ENCODE measurements at regions not wholly inside any gene's neighbourhood (a gene's known extent, or its start where the extent isn't known, plus 50 kb on each side); places are given as distances from the start of the nearest gene placed in this dataset.
A peak's percentile ranks its signal among the peaks of the same experiment; 100 is the strongest.
"Not testable (repeated sequence)": the region's sequence is repeated elsewhere in the genome, so short reads cannot be mapped to it uniquely, and the experiment has no call there.

DNA sequence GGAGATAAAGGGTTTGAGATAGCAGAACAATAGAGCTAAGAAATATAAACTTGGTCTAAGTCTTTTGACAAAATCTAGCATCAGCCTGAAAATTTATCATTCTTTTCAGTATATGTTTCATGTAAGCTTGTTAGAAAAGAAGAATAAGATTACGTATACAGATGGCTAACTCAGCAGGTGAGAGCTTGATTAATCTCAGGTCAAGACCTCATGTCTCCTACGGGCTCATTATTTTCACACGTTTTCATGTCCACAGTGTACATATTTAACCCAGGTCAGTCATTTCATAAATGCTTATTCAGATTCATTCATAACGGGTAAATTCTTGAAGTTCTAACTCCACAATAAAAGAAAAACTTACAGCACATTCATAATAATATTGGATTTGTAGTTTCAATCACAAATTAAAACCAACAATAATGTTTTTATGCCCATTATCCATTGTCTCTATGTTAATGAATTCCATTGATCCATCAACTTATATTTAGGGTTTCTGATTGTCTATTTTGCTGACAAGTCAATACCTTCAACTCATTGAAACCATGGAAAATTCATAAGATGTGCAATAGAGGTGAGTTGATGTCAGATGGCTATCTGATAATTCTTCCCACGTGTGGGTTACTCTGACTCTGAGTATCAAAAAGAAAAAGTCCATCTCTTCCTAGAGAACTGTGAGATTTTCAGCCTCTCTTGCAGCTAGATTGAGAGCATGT lies 102.6 kb downstream of the CASP12 start:
- 56 to 100% (median 80%) methylated on average over 1 to 5 of the region's 5 CpGs for WGBS, 10 experiments

DNA sequence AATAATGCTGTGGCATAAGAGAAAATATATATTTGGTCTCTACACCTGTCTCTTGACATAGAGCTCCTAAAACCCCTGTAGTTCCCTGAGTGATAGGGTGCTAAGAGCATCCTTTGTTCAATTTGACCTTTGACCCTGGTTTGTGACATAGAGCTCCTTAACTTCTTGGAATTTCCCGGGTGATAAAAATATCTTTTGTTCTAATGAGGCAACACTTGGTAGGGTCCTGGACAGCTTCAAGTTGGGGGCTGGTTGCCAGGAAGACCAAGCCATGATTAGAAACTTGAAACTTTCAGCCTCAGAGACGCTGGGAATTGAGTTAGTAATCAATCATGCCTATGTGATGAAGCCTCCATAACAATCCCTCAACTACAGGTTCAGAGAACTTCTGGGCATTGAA lies 105.4 kb downstream of the CASP12 start:
- no peak for ATAC-seq (replicated peaks in 6 of 8)
- H3K4me1 ChIP-seq (replicated peaks in 1 of 2), result no peaks in the 10 kb centered on the region
- no peak overlapping the region for H3K4me3 ChIP-seq
- no peak overlapping the region for H3K27ac ChIP-seq
- in situ Hi-C loops (cut with MboI; ENCODE audit: low pct_unique_long_range_greater_than_20kb in 2 of 9, low sequenced_read_pairs in 9 of 9, unreplicated experiment in 9 of 9), result no loop called here
- 0 to 70% (median 55%) methylated on average over 1 to 2 of the region's 2 CpGs; no CpG with 5 or more reads in 6 of the 10 experiments for WGBS, 10 experiments

More for the DNA sequence above, 102.6 kb downstream of the CASP12 start:
- H3K4me1 ChIP-seq (replicated peaks in 1 of 2), result no peaks in the 10 kb centered on the region
- H3K27ac ChIP-seq, result no peak overlapping the region
- H3K4me3 ChIP-seq, result no peak overlapping the region
- ATAC-seq (replicated peaks in 6 of 8), result no peak
- in situ Hi-C loops (cut with MboI; ENCODE audit: low pct_unique_long_range_greater_than_20kb in 2 of 9, low sequenced_read_pairs in 9 of 9, unreplicated experiment in 9 of 9), result no loop called here

DNA sequence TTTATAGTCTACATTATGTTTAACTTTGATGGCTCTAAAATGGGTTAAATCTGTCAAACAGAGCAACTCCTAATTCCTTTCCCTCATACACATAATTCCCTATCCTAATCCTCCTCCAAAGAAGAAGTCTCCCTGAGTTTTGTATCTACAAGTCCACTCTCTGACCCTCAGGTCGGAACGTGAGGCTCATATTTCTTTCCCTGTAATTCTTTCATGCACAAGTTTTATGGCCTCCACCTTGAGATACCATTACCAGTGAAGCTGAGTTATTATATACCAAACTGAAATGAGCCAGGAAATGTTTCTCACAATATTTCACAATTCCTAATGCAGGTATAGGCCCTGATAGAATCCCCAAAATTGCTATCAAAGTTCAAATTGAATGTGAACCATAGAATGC lies 106.4 kb downstream of the CASP12 start:
- in situ Hi-C loops (cut with MboI; ENCODE audit: low pct_unique_long_range_greater_than_20kb in 2 of 9, low sequenced_read_pairs in 9 of 9, unreplicated experiment in 9 of 9), result no loop called here
- Histone ChIP-seq H3K4me3 (no peak overlapping the region), H3K27ac (no peak overlapping the region), H3K4me1 (replicated peaks in 1 of 2) (no peaks in the 10 kb centered on the region)
- 80 to 100% (median 94%) methylated on average over 1 to 2 of the region's 2 CpGs; no CpG with 5 or more reads in 1 of the 10 experiments for WGBS, 10 experiments
- ATAC-seq (replicated peaks in 6 of 8), result no peak

DNA sequence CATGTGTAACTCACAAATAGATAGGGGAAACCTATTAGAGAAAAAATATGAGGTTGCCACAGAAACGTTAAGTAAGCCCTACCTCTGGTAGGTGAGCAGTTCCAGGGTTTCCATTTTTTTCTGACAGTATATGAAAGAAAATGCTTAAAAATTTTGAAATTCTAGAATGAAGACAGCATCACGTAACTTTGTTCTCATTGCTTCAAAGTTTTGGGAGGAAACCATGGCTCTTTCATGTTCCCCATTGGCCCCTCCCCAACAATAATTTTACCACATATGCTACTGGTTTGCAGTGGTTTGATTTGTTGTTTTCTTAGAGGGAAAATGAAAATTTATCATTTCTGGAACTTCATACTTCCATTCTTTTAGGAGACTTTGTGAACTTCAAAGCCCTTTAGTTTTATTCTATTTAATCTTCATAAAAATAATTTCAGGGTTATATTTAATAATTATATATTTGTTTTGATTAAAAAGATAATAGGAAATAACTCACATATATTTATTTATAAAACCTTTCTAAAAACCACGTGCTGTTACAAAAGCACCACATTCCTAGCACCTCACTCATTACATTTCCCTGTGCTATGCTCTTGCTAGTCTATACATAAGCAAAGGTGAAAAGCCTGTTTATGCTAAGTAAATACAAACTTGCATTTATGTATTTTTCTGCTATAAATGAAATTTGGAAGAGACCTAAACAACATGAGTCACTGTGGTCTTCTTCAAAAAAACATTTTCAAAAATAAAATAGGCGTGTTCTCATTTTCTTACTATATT lies 113.4 kb downstream of the CASP12 start:
- no peak for ATAC-seq (replicated peaks in 6 of 8)
- Histone ChIP-seq H3K4me1 (replicated peaks in 1 of 2) (no peaks in the 10 kb centered on the region), H3K27ac (no peak overlapping the region), H3K4me3 (no peak overlapping the region)
- in situ Hi-C loops (cut with MboI; ENCODE audit: low pct_unique_long_range_greater_than_20kb in 2 of 9, low sequenced_read_pairs in 9 of 9, unreplicated experiment in 9 of 9), result no loop called here
- WGBS, 10 experiments, result 60 to 90% (median 74%) methylated on average over 2 to 4 of the region's 4 CpGs

DNA sequence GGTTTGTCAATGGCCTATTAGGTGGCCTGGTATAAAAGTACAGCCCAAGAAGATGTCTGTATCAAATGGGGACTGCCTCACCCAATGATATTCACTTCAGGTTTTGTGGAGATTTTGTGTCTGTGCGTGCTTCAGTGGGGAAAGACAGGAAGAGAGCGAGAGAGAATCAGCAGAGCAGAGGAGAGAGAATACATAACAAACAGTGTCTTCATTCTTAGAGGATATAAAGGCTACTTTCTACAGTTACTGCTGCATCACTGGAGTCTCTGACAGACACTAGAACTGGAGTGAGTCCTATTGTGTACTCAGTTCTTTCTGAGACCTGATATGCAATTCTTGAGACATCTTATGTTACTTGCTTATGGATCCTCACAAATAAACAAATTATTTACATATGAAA lies 115.0 kb downstream of the CASP12 start:
- in situ Hi-C loops (cut with MboI; ENCODE audit: low pct_unique_long_range_greater_than_20kb in 2 of 9, low sequenced_read_pairs in 9 of 9, unreplicated experiment in 9 of 9), result no loop called here
- no peaks in the 10 kb centered on the region for H3K4me1 ChIP-seq (replicated peaks in 1 of 2)
- 77 to 100% (median 93%) methylated on average over 1 to 2 of the region's 2 CpGs; no CpG with 5 or more reads in 3 of the 10 experiments for WGBS, 10 experiments
- no peak for ATAC-seq (replicated peaks in 6 of 8)
- H3K27ac ChIP-seq, result no peak overlapping the region
- H3K4me3 ChIP-seq, result no peak overlapping the region

DNA sequence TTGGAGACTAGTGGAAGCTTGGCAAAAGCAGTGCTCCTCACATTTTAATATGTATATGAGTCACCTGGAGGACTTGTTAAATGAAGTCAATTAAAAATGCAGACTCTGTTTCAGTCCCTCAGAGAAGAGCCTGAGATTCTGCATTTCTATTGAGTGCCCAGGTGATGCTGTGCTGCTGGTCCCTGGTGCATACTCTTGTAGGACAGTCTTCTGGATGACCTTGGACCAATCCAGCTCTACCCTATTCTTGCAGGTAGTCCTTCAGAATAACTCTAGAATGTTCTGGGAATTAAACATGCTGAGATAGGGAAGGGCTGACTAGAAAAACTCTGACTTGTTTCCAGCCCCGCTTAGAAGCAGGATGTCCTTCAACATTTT lies 115.9 kb downstream of the CASP12 start:
- H3K27ac ChIP-seq, result no peak overlapping the region
- in situ Hi-C loops (cut with MboI; ENCODE audit: low pct_unique_long_range_greater_than_20kb in 2 of 9, low sequenced_read_pairs in 9 of 9, unreplicated experiment in 9 of 9), result no loop called here
- H3K4me1 ChIP-seq (replicated peaks in 1 of 2), result no peaks in the 10 kb centered on the region
- no peak for ATAC-seq (replicated peaks in 6 of 8)
- H3K4me3 ChIP-seq, result no peak overlapping the region
- 89 to 100% (median 100%) methylated on average over 1 of the region's 1 CpG; no CpG with 5 or more reads in 6 of the 10 experiments for WGBS, 10 experiments

DNA sequence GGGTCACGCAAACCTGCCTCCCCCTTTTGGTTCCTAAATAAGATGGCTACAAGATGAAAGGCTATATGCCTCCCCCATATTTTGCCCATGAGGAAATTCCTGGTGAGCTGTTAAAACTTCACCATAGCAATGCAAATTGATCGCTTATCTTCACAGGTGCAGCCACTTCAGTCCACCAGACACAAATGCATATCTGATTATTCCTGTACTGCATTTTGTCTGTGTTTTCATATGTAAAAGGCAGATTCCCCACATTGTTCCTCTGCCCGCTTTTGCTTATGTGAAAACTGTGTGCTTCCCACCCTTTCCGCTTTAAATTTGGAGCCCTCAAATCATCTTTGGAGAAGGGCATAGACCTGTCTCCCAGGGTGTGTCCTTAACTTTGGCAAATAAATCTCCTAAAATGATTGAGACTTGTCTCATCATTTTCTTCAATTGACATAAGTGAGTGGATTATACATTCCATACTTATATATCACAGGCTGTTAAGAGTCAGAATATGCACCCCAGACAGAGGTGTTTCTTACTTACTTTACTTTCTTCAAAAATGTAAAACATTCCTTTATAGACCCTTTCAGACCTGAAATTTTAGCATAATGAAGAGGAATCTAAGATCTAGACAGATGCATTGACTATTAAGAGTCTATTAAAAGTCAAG lies 116.4 kb downstream of the CASP12 start:
- in situ Hi-C loops (cut with MboI; ENCODE audit: low pct_unique_long_range_greater_than_20kb in 2 of 9, low sequenced_read_pairs in 9 of 9, unreplicated experiment in 9 of 9), result no loop called here
- 58 to 100% (median 88%) methylated on average over 1 to 4 of the region's 4 CpGs; no CpG with 5 or more reads in 2 of the 10 experiments for WGBS, 10 experiments
- Histone ChIP-seq H3K27ac (no peak overlapping the region), H3K4me3 (no peak overlapping the region), H3K4me1 (replicated peaks in 1 of 2) (no peaks in the 10 kb centered on the region)
- ATAC-seq (replicated peaks in 6 of 8), result peak in 1 of 8 experiments; percentile 43

DNA sequence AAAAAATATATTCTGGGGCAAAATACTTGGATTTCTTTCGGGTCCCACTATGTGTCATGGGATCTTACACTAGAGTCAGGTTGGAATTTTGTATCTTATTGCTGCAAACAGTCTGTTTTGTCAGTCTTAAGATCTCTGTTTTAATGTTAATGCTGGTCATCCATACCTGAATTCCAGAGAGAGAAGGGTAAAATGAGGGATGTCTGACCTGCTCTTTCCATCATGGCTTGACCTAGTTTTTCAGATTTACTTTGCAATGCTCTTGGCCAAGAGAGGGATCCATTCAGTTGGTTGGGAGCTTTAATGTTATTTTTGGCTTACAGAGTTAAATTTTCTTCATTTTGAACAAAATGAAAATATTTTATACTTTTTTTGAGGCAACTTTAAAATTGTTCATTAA lies 117.2 kb downstream of the CASP12 start:
- 0 to 80% (median 47%) methylated on average over 1 of the region's 1 CpG; no CpG with 5 or more reads in 2 of the 10 experiments for WGBS, 10 experiments
- no peaks in the 10 kb centered on the region for H3K4me1 ChIP-seq (replicated peaks in 1 of 2)
- in situ Hi-C loops (cut with MboI; ENCODE audit: low pct_unique_long_range_greater_than_20kb in 2 of 9, low sequenced_read_pairs in 9 of 9, unreplicated experiment in 9 of 9), result no loop called here
- H3K4me3 ChIP-seq, result no peak overlapping the region
- ATAC-seq (replicated peaks in 6 of 8), result no peak
- H3K27ac ChIP-seq, result no peak overlapping the region

DNA sequence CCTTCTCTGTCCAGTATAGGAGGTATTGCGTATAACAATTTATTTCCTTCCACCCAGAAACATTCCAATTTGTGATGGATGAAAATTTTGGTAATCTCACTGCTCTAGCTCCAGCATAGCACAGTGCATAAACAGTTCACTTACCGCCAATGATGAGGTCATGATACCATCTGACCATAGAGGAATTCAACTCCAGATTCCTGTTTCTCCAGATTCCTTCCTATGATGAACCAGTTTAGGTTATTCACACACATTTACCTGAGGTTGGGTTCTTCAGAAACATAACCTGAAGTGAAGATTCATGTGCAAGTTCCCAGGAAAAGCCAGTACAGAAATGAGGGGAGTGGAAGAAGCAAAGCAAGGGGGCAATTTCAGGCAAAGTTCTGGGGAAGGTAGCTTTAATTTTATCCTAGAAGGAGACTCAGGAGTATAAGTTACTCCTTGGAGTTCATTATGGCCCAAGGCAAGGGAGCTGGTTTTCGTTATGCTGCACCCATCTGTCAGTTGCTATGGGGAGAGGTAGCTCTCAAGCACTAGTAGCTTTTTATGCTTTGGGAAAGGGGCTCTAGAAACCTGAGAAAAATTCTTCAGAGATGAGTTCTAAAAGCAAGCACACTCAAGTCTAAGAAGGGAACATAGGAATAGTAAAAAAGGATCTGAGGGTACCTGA lies 121.6 kb downstream of the CASP12 start:
- 60 to 100% (median 87%) methylated on average over 1 to 3 of the region's 3 CpGs; no CpG with 5 or more reads in 1 of the 10 experiments for WGBS, 10 experiments
- no peak for ATAC-seq (replicated peaks in 6 of 8)
- H3K4me1 ChIP-seq (replicated peaks in 1 of 2), result no peaks in the 10 kb centered on the region
- in situ Hi-C loops (cut with MboI; ENCODE audit: low pct_unique_long_range_greater_than_20kb in 2 of 9, low sequenced_read_pairs in 9 of 9, unreplicated experiment in 9 of 9), result no loop called here
- H3K27ac ChIP-seq, result no peak overlapping the region
- no peak overlapping the region for H3K4me3 ChIP-seq

DNA sequence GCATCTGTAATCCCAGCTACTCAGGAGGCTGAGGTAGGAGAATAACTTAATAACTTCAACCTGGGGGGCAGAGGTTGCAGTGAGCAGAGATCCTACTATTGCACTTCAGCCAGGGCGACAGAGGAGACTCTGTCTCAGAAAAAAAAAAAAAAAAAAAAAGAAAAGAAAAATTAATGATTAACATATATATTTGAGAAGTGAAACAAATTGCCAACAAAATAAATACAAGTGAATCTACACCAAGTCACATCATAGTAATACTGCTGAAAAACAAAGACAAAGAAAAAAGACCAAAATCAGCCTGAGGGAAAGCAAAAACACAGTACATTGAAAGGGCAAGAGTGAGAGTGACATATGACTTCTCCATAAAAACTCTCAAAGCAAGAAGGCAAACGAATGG lies 123.7 kb downstream of the CASP12 start:
- ATAC-seq (replicated peaks in 6 of 8), result no peak
- Histone ChIP-seq H3K4me3 (no peak overlapping the region), H3K4me1 (replicated peaks in 1 of 2) (no peaks in the 10 kb centered on the region), H3K27ac (no peak overlapping the region)
- in situ Hi-C loops (cut with MboI; ENCODE audit: low pct_unique_long_range_greater_than_20kb in 2 of 9, low sequenced_read_pairs in 9 of 9, unreplicated experiment in 9 of 9), result no loop called here
- 54 to 100% (median 68%) methylated on average over 1 to 2 of the region's 2 CpGs; no CpG with 5 or more reads in 1 of the 10 experiments for WGBS, 10 experiments

DNA sequence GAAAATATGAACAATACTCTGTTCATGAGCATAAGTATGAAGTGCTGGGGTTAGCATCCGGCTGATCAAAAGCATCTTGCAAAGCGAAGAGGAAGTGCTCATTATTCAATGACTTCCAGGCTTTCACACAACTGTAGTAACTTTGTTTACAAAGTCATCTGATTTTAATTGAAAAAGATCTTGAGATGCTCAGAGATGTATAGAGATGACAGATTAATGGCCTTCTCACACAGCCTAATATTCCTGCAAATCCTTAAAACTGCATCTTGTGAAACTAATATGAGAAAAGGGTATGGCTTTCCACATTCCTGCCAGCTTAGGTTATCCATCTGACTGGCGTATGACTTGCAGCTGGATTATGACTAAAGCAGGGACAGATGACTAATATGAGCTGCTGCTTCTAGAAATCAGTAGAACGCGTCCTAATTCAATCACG lies 125.4 kb downstream of the CASP12 start:
- H3K27ac ChIP-seq, result no peak overlapping the region
- H3K4me1 ChIP-seq (replicated peaks in 1 of 2), result no peaks in the 10 kb centered on the region
- peak; percentile 67 to 99 (median 88) for ATAC-seq (replicated peaks in 6 of 8)
- in situ Hi-C loops (cut with MboI; ENCODE audit: low pct_unique_long_range_greater_than_20kb in 2 of 9, low sequenced_read_pairs in 9 of 9, unreplicated experiment in 9 of 9), result no loop called here
- no peak overlapping the region for H3K4me3 ChIP-seq
- WGBS, 10 experiments, result 8 to 80% (median 56%) methylated on average over 1 to 6 of the region's 6 CpGs

DNA sequence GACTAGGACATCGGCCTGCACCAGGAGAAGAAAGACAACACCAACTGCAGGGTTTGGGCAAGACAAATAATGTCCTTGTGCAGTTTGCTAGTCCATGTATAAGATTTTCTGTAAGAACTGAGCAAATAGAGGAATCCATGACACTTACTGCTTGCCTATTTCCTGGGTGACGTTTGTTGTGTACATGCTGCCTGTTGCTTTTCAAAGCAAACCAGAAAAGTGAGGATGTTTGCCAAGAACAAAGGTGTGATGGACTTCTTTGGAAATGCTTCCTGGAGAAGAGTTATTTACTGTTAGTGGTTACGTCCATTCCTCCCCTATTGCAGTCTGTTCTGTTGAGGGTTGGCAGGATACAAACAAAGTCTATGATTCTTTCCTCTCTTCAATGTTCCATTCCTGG lies 126.5 kb downstream of the CASP12 start:
- 75 to 100% (median 92%) methylated on average over 1 to 3 of the region's 3 CpGs for WGBS, 10 experiments
- no peak overlapping the region for H3K27ac ChIP-seq
- in situ Hi-C loops (cut with MboI; ENCODE audit: low pct_unique_long_range_greater_than_20kb in 2 of 9, low sequenced_read_pairs in 9 of 9, unreplicated experiment in 9 of 9), result no loop called here
- peak in 2 of 8 experiments; percentile 30 to 84 for ATAC-seq (replicated peaks in 6 of 8)
- no peaks in the 10 kb centered on the region for H3K4me1 ChIP-seq (replicated peaks in 1 of 2)
- no peak overlapping the region for H3K4me3 ChIP-seq

DNA sequence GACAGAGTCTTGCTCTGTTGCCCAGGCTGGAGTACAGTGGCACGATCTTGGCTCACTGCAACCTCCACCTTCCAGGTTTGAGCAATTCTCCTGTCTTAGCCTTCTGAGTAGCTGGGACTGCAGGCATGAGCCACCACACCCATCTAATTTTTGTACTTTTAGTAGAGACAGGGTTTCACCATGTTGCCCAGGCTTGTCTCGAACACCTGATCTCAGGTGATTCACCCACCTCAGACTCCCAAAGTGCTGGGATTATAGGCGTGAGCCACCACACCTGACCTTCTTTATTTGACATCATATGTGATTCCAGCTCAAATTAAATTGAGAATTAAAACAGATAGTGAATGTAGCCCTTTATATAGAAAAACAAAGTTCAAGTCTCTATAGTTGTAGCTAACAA lies 127.2 kb downstream of the CASP12 start:
- WGBS, 10 experiments, result 79 to 100% (median 91%) methylated on average over 1 to 2 of the region's 3 CpGs; no CpG with 5 or more reads in 4 of the 10 experiments
- in situ Hi-C loops (cut with MboI; ENCODE audit: low pct_unique_long_range_greater_than_20kb in 2 of 9, low sequenced_read_pairs in 9 of 9, unreplicated experiment in 9 of 9); H3K4me1 ChIP-seq (replicated peaks in 1 of 2); H3K27ac ChIP-seq; ATAC-seq (replicated peaks in 6 of 8); H3K4me3 ChIP-seq: not testable (repeated sequence)

Measured in motor neuron (in vitro differentiated cells).